ENCODE measurements at regions not wholly inside any gene's neighbourhood (a gene's known extent, or its start where the extent isn't known, plus 50 kb on each side); places are given as distances from the start of the nearest gene placed in this dataset.

GRCh38 chr5:82381591-82381990 lies 103.4 kb upstream of the RPS23 start:
- no peak for TF ChIP-seq CTCF (IDR thresholded peaks at IDR 0.05; ENCODE audit: low read length)
- no peak for TF ChIP-seq EZH2 (optimal IDR thresholded peaks at IDR 0.05; ENCODE audit: low read depth, low read length)

Measured in MM.1S (cell line).